H1 (cell line): ENCODE measurements at regions not wholly inside any gene's neighbourhood (a gene's known extent, or its start where the extent isn't known, plus 50 kb on each side); places are given as distances from the start of the nearest gene placed in this dataset.

Experiments used
- CTCF ChIA-PET: fragments of 300-600 bp; sonication (Branson Sonifier 250); formaldehyde crosslinking; loops from one replicate; lab custom pipeline; 2021; ENCODE audit not compliant: partially characterized antibody; lab: Charles Lee
- POLR2A ChIA-PET: fragments of 300-600 bp; sonication (Branson Sonifier 250); formaldehyde crosslinking; loops from one replicate; lab custom pipeline; 2021; ENCODE audit warnings: inconsistent platforms; ENCODE audit not compliant: partially characterized antibody; lab: Charles Lee
- DNase-seq, 2 experiments: peaks; one replicate each; pipeline versions ENCODE4 v3.0.0 to v3.0.0-alpha.2; 2010 to 2022; ENCODE audit warnings: low spot score in 2 of 2, low read depth in 1 of 2, mixed read lengths in 1 of 2
- FAIRE-seq: peaks from 2 replicates; lab custom pipeline; 2011; peaks lifted over from hg19 to GRCh38; lab: Jason Lieb, UNC
- H2AFZ ChIP-seq: 2 replicates; pipeline ENCODE4 v1.8.1; 2012; ENCODE audit warnings: low read length, inconsistent platforms
- H2AK5ac ChIP-seq: 2 replicates; pipeline ENCODE4 v1.6.1; 2013; ENCODE audit warnings: low read depth, low read length
- H2BK120ac ChIP-seq: replicated peaks from 2 replicates; pipeline ENCODE3; 2013; ENCODE audit warnings: low read depth, low read length, inconsistent platforms
- H2BK12ac ChIP-seq: 2 replicates; pipeline ENCODE4 v1.6.1; 2013; ENCODE audit warnings: low read depth, low read length
- H2BK15ac ChIP-seq: 2 replicates; pipeline ENCODE4 v1.6.1; 2013; ENCODE audit warnings: low read length
- H2BK20ac ChIP-seq: 2 replicates; pipeline ENCODE4 v1.6.1; 2013; ENCODE audit warnings: low read length
- H2BK5ac ChIP-seq: 2 replicates; pipeline ENCODE4 v1.6.1; 2013; ENCODE audit warnings: low read depth, low read length
- H3K14ac ChIP-seq: 2 replicates; pipeline ENCODE4 v1.6.1; 2013; ENCODE audit warnings: inconsistent platforms; ENCODE audit not compliant: insufficient read length
- H3K18ac ChIP-seq: 2 replicates; pipeline ENCODE4 v1.6.1; 2013; ENCODE audit warnings: low read length; ENCODE audit errors: extremely low read depth
- H3K23ac ChIP-seq: 2 replicates; pipeline ENCODE4 v1.6.1; 2013; ENCODE audit warnings: inconsistent platforms; ENCODE audit not compliant: insufficient read length
- H3K23me2 ChIP-seq: 2 replicates; pipeline ENCODE4 v1.6.1; 2013; ENCODE audit warnings: low read depth, low read length
- H3K27ac ChIP-seq: 2 replicates; pipeline ENCODE4 v1.6.1; 2011; ENCODE audit warnings: low read depth, low read length, inconsistent platforms
- H3K27me3 ChIP-seq, 4 experiments: replicated peaks in 1 of 4; 1 replicate in 1 of 4; 2 replicates in 3 of 4; pipeline versions ENCODE4 v1.6.1 to v1.8.1; 2011 to 2013; ENCODE audit warnings: low read length in 3 of 4, mild to moderate bottlenecking in 3 of 4, inconsistent platforms in 2 of 4, mixed read lengths in 2 of 4, moderate library complexity in 1 of 4; ENCODE audit not compliant: control insufficient read depth in 3 of 4, insufficient read depth in 3 of 4; ENCODE audit errors: extremely low read depth in 1 of 4
- H3K36me3 ChIP-seq, 4 experiments: 2 replicates each; pipeline versions ENCODE4 v1.6.1 to v1.8.1; 2011 to 2013; ENCODE audit warnings: mild to moderate bottlenecking in 4 of 4, low read length in 3 of 4, moderate library complexity in 2 of 4, control low read depth in 1 of 4, inconsistent platforms in 1 of 4; ENCODE audit not compliant: insufficient read depth in 4 of 4, control insufficient read depth in 2 of 4
- H3K4ac ChIP-seq: replicated peaks from 2 replicates; pipeline ENCODE3; 2013; ENCODE audit warnings: low read length, low read depth, mixed read lengths, inconsistent platforms; ENCODE audit not compliant: insufficient read length
- H3K4me1 ChIP-seq, 4 experiments: replicated peaks in 1 of 4; 1 replicate in 1 of 4; 2 replicates in 3 of 4; pipeline versions ENCODE4 v1.6.1 to v1.8.1; 2011 to 2013; ENCODE audit warnings: low read length in 3 of 4, inconsistent platforms in 2 of 4, mixed read lengths in 1 of 4; ENCODE audit not compliant: insufficient read depth in 4 of 4, control insufficient read depth in 3 of 4
- H3K4me2 ChIP-seq, 2 experiments: 2 replicates each; pipeline versions ENCODE4 v1.6.1 to v1.8.1; 2011 to 2013; ENCODE audit warnings: low read depth in 2 of 2, low read length in 2 of 2, control low read depth in 1 of 2, inconsistent platforms in 1 of 2, mild to moderate bottlenecking in 1 of 2; ENCODE audit not compliant: insufficient read depth in 1 of 2
- H3K4me3 ChIP-seq, 4 experiments: fragments of 200-600, 300-600 bp in 1 of 4; sonication (generic), shearing (Covaris generic), sonication (Bioruptor Twin) in 1 of 4; 2 replicates each; pipeline versions ENCODE4 v1.5.1 to v1.8.1; 2011 to 2016; ENCODE audit warnings: low read length in 4 of 4, low read depth in 3 of 4, control low read depth in 2 of 4, inconsistent platforms in 2 of 4, mild to moderate bottlenecking in 2 of 4, mixed read lengths in 1 of 4, moderate library complexity in 1 of 4; ENCODE audit not compliant: insufficient read depth in 2 of 4; ENCODE audit errors: extremely low read depth in 1 of 4
- H3K56ac ChIP-seq: replicated peaks from 2 replicates; pipeline ENCODE3; 2013; ENCODE audit warnings: low read depth, mild to moderate bottlenecking, mixed read lengths, low read length, inconsistent platforms; ENCODE audit not compliant: insufficient read length
- H3K79me1 ChIP-seq: 2 replicates; pipeline ENCODE4 v1.6.1; 2013; ENCODE audit warnings: low read depth, low read length, control low read depth
- H3K79me2 ChIP-seq, 2 experiments: 2 replicates each; pipeline versions ENCODE4 v1.6.1 to v1.8.1; 2012 to 2013; ENCODE audit warnings: low read length in 2 of 2, mild to moderate bottlenecking in 2 of 2, inconsistent platforms in 1 of 2; ENCODE audit not compliant: insufficient read depth in 2 of 2, control insufficient read depth in 1 of 2
- H3K9ac ChIP-seq, 4 experiments: replicated peaks in 1 of 4; 1 replicate in 1 of 4; 2 replicates in 3 of 4; pipeline versions ENCODE4 v1.6.1 to v1.8.1; 2011 to 2013; ENCODE audit warnings: low read depth in 3 of 4, low read length in 3 of 4, control low read depth in 2 of 4, mild to moderate bottlenecking in 2 of 4, moderate library complexity in 2 of 4, inconsistent platforms in 1 of 4; ENCODE audit errors: extremely low read depth in 1 of 4
- H3K9me3 ChIP-seq, 2 experiments: 2 replicates each; pipeline versions ENCODE4 v1.6.1 to v1.8.1; 2012 to 2013; ENCODE audit warnings: mild to moderate bottlenecking in 2 of 2, moderate library complexity in 2 of 2, control low read depth in 1 of 2, inconsistent platforms in 1 of 2, low read depth in 1 of 2, low read length in 1 of 2, mixed read lengths in 1 of 2; ENCODE audit not compliant: insufficient read depth in 2 of 2
- H4K20me1 ChIP-seq, 2 experiments: replicated peaks in 1 of 2; 2 replicates each; pipeline versions ENCODE3 to v1.8.1; 2011 to 2013; ENCODE audit warnings: inconsistent platforms in 2 of 2, low read length in 2 of 2, mild to moderate bottlenecking in 1 of 2; ENCODE audit not compliant: insufficient read depth in 2 of 2, control insufficient read depth in 1 of 2
- H4K5ac ChIP-seq: 2 replicates; pipeline ENCODE4 v1.6.1; 2013; ENCODE audit warnings: low read length, low read depth, mixed read lengths, inconsistent platforms; ENCODE audit not compliant: insufficient read length
- H4K8ac ChIP-seq: 2 replicates; pipeline ENCODE4 v1.8.0; 2013; ENCODE audit warnings: mild to moderate bottlenecking, moderate library complexity, low read length, inconsistent platforms; ENCODE audit not compliant: insufficient read depth; ENCODE audit errors: extremely low read depth
- H4K91ac ChIP-seq: replicated peaks from 2 replicates; pipeline ENCODE3; 2013; ENCODE audit warnings: low read length, mixed read lengths, inconsistent platforms; ENCODE audit not compliant: insufficient read length
- BACH1 ChIP-seq: IDR thresholded peaks from 2 replicates; pipeline ENCODE4 v1.6.1; 2012; ENCODE audit warnings: low read length, improper control_type of control experiment
- BRCA1 ChIP-seq: IDR thresholded peaks from 2 replicates; pipeline ENCODE4 v1.6.1; 2012; ENCODE audit warnings: low read depth, low read length, improper control_type of control experiment
- CHD1 ChIP-seq: IDR thresholded peaks from 2 replicates; pipeline ENCODE4 v1.6.1; 2012; ENCODE audit warnings: low read depth, low read length, improper control_type of control experiment
- EP300 ChIP-seq, 2 experiments: IDR thresholded peaks; 1 replicate in 1 of 2; 2 replicates in 1 of 2; pipeline ENCODE4 v1.6.1; 2011 to 2012; ENCODE audit warnings: low read depth in 2 of 2, low read length in 2 of 2, mild to moderate bottlenecking in 2 of 2, borderline replicate concordance in 1 of 2, inconsistent platforms in 1 of 2, moderate library complexity in 1 of 2
- HDAC2 ChIP-seq, 2 experiments: fragments of 300-600 bp in 1 of 2; sonication (generic) in 1 of 2; IDR thresholded peaks; 2 replicates each; pipeline ENCODE4 v1.6.1; 2011 to 2012; ENCODE audit warnings: low read depth in 2 of 2, low read length in 2 of 2, mild to moderate bottlenecking in 2 of 2, moderate library complexity in 2 of 2, borderline replicate concordance in 1 of 2, inconsistent platforms in 1 of 2
- KDM5A ChIP-seq: fragments of 200-600 bp; IDR thresholded peaks from 2 replicates; pipeline ENCODE4 v1.7.1; 2012; ENCODE audit warnings: mild to moderate bottlenecking, low read length, inconsistent platforms, mixed read lengths
- POLR2A ChIP-seq, 2 experiments: IDR thresholded peaks; 1 replicate in 1 of 2; 2 replicates in 1 of 2; pipeline ENCODE4 v1.6.1; 2011; ENCODE audit warnings: low read depth in 2 of 2, low read length in 2 of 2, mild to moderate bottlenecking in 2 of 2; ENCODE audit errors: control extremely low read depth in 1 of 2
- RBBP5 ChIP-seq: IDR thresholded peaks from 2 replicates; pipeline ENCODE4 v1.7.1; 2012; ENCODE audit warnings: low read depth, mild to moderate bottlenecking, inconsistent platforms, low read length, moderate library complexity, borderline replicate concordance
- SAP30 ChIP-seq: fragments of 300-600 bp; sonication (generic); IDR thresholded peaks from 2 replicates; pipeline ENCODE4 v1.7.1; 2012; ENCODE audit warnings: low read length, moderate library complexity, mild to moderate bottlenecking, inconsistent platforms; ENCODE audit not compliant: insufficient read depth, insufficient replicate concordance
- SIX5 ChIP-seq: IDR thresholded peaks from 2 replicates; pipeline ENCODE4 v1.6.1; 2011; ENCODE audit warnings: mild to moderate bottlenecking, low read depth, low read length
- SP4 ChIP-seq: IDR thresholded peaks from 2 replicates; pipeline ENCODE4 v1.6.1; 2012; ENCODE audit warnings: low read length, inconsistent platforms
- WGBS, 2 experiments: shearing (Covaris generic) in 1 of 2; methylation state at CpG; one replicate each; pipeline versions ENCODE4 v1.1.6 to v1.1.7; 2013 to 2015; ENCODE audit warnings: low lambda C conversion rate in 2 of 2, mixed read lengths in 2 of 2, inconsistent platforms in 1 of 2, low coverage in 1 of 2, missing lambda C conversion rate in 1 of 2; ENCODE audit not compliant: insufficient replicate concordance in 2 of 2, insufficient coverage in 1 of 2, insufficient read length in 1 of 2; ENCODE audit errors: extremely low coverage in 1 of 2, missing lambda C conversion rate in 1 of 2; 5-methylcytosine and 5-hydroxymethylcytosine counted together

GRCh38 chr9:110129425-110129824 lies 78.5 kb downstream of the C9orf152 start:
- no peak for FAIRE-seq
- Histone ChIP-seq H3K4me2 (no peak overlapping the region; a peak in 1 of 4 replicates), H4K8ac (no peak overlapping the region), H3K56ac (no peak overlapping the region), H4K91ac (no peak overlapping the region), H2BK120ac (no peak overlapping the region), H3K4me1 (peaks cover 11 to 47% (median 38%) of the 10 kb centered on the region in 4 experiments), H3K23me2 (no peaks in the 10 kb centered on the region), H3K9ac (no peak overlapping the region), H4K5ac (no peak overlapping the region), H3K4me3 (no peak overlapping the region), H3K18ac (no peak overlapping the region), H3K27me3 (no peaks in the 10 kb centered on the region), H4K20me1 (peaks cover 4 to 11% of the 10 kb centered on the region in 2 experiments), H2AFZ (no peak overlapping the region), H2BK5ac (no peak overlapping the region), H3K79me2 (peaks cover 0 to 65% of the 10 kb centered on the region in 2 experiments; a peak in 2 of 4 replicates), H3K79me1 (peaks cover 4% of the 10 kb centered on the region; the same call in 1 of the 2 replicates), H2BK15ac (no peak overlapping the region), H3K36me3 (no peaks in the 10 kb centered on the region), H2BK20ac (no peak overlapping the region), H3K27ac (no peak overlapping the region), H2BK12ac (no peak overlapping the region), H2AK5ac (no peak overlapping the region), H3K9me3 (no peaks in the 10 kb centered on the region), H3K4ac (no peak overlapping the region), H3K23ac (no peak overlapping the region), H3K14ac (no peak overlapping the region)
- ChIA-PET CTCF (interaction anchor here (0.8 to 2.2 kb wide), 6 partner anchors 24 to 311 kb away, joined by 3 to 6 read pairs (median 4); no protein-coding TSS in a partner anchor), POLR2A (interaction anchor here (0.8 to 2.5 kb wide), 4 partner anchors 9 to 127 kb away, joined by 3 to 6 read pairs (median 4); partner anchors contain the start of gene TXN)
- DNase-seq: no peak
- TF ChIP-seq RBBP5 (no peak), CHD1 (no peak), BRCA1 (no peak), KDM5A (no peak), EP300 (IDR thresholded peaks at IDR 0.05; ENCODE audit: borderline replicate concordance in 1 of 2, low read depth in 2 of 2, low read length in 2 of 2) (no peak), SIX5 (no peak), POLR2A (IDR thresholded peaks at IDR 0.05; ENCODE audit: control extremely low read depth in 1 of 2, low read depth in 2 of 2, low read length in 2 of 2) (no peak), SP4 (no peak), BACH1 (no peak), HDAC2 (IDR thresholded peaks at IDR 0.05; ENCODE audit: borderline replicate concordance in 1 of 2, low read depth in 2 of 2, low read length in 2 of 2) (no peak), SAP30 (no peak)
- 80% methylated on average over 1 of the region's 1 CpG; no CpG with 5 or more reads in 1 of the 2 experiments for WGBS, 2 experiments
